ENCODE measurements at regions not wholly inside any gene's neighbourhood (a gene's known extent, or its start where the extent isn't known, plus 50 kb on each side); places are given as distances from the start of the nearest gene placed in this dataset.
"Not testable (repeated sequence)": the region's sequence is repeated elsewhere in the genome, so short reads cannot be mapped to it uniquely, and the experiment has no call there.

DNA sequence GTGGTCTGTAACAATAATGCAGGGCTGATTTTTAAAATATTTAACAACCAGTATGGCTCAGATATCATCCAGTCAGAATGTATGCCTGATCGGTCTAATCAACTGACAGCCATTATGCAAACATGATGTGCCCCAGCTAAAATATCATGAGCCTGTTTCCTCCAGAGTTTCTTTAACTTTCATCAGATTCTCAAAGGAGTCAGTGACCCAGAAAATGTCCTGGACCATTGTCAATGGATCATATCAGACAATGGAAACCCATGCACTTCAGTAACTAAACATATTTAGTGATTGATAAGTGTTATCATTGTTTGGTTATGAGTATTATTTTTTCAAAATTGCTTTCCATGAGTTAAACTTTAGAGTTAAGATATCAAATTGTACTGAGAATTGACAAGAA is 173.5 kb downstream of the LMBRD1 start:
- DNase-seq, result no peak

DNA sequence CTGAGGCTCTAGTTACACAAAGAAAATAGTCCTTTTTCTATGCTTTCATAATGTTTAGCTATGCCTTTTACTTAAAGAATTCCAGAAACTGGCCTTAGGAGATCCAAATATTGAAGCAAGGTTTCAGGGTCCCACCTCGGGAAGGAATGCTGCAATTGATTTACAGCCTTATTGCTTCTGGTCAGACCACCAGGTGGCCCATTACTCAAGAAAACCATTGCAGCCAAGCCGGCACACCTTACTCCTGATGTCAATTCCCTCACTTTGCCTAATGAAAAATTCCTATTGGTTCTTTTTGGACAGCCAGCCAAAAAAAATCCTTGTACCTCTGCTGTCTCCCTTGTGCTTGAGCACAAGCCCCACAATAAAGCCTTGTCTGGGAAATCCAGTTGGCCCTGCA is 173.9 kb downstream of the LMBRD1 start:
- DNase-seq, result no peak

- DNase-seq, result peak; percentile 53
Measured at GRCh38 chr6:69622230-69622629, 174.6 kb downstream of the LMBRD1 start.

GRCh38 chr6:69617163-69617562 is 179.6 kb downstream of the LMBRD1 start:
- DNase-seq, result no peak

GRCh38 chr6:69609836-69610472 is 186.9 kb downstream of the LMBRD1 start:
- no peak for DNase-seq

DNA sequence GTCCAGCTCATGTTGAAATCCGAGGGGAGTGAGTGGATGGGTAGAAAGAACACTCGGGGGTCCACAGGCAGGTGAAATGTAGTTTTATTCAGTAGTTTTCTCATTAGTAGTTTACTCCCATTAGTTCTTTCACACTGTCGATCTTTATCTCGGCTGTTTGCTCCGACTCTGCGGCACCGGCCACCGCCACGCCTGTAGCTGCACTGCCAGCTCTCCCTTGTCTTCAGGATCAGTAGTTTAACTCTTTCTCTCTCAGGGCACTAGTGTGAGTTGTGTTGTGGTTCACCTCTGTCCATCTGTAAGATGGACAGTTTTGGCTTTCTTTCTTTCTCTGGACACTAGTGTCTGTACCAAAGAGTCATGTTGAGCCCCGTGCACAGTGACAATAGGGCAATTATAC is 195.7 kb downstream of the LMBRD1 start:
- no peak for DNase-seq

- no peak for DNase-seq
Measured at GRCh38 chr6:69594405-69594804, 202.4 kb downstream of the LMBRD1 start.

DNA sequence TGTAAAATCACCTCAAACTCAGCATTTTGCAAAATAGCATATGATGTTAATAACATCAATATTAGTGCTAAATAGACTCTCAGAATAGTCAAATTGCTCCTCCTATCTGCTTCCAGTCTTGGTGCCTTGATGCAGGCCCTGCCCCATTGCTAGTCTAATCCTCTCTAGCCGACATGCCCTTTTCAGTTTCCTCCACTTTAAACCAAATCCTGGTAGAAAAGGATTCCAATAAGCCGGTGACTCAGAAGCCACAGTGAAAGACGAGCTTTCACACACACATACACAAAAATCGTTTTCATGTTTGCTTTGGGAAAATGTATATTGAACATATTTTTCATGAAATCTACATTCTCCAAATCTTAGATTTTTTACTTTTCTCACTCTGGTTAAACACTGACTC is 203.1 kb downstream of the LMBRD1 start:
- no peak for DNase-seq

DNA sequence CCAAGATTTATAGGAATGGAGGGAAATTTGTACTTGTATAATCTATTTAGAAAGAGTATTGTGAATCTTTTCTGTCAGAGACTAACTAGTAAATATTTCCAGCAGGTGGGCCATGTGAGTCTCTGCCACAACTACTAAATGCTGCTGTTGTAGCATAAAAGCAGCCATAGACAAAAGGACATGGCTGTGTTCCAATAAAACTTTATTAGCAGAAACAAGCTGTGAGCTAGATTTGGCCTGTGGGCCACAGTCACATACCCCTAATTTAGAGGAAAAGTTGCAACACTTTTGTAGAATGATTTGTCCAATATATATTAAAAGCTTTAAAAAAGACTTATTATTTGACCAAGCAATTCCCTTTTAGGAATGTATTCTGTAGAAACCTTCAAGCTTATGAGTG is 207.2 kb downstream of the LMBRD1 start:
- DNase-seq, result no peak

DNA sequence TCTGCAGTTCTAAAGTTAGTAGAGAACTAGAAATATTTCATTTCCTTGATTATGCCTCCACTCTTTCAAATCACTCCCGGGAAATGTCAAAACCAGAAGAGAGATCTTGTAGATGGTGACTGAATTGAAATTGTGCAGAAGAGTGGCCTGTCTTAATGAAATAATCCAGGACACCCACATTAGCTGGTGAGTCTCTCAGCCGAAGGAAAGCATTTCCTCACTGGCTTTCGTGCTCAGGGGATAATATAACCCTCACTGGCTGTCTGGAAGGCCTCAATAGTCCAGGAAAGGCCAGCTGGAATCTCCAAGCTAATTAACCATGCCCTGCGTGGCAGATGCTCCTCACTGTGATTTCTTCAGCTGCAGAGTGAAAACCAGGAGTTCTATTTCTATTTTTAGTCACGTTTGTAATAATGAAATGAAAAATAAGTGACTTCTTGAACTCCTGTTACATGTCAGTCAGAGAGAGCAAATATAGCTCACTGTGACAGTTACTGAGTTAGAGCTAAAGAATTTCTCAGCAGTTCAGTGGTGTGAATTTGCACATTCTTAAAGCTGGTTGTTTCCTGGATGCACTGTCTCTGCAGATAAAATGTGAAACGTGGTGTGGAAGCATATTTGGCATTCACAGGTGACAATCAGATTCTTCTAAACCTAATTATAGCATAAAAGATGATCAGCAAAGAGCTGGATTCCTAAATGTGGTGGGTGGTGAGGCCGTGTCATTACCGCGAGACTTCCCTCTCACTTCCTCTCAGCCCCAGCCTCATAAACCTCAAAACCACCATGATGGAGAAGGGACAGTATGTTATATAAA is 211.7 kb downstream of the LMBRD1 start:
- peak; percentile 36 for DNase-seq

DNA sequence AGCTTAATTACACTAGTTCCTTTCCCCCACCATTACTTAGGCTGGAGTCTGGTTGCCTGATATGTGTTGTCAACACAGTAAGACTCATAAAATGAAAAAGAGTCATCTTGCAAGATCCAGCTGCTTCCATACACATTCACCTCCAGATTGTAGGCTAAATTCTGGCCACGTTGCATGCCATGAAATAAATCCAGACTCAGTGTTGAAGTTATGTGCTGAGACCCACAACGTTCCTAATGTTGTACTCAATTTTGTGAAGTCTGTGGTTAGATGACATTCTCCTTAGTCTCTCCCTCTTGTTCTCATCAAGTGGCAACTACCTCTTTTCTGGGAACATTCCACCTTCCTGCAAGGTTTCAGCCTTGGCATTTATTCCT is 212.3 kb downstream of the LMBRD1 start:
- no peak for DNase-seq

DNA sequence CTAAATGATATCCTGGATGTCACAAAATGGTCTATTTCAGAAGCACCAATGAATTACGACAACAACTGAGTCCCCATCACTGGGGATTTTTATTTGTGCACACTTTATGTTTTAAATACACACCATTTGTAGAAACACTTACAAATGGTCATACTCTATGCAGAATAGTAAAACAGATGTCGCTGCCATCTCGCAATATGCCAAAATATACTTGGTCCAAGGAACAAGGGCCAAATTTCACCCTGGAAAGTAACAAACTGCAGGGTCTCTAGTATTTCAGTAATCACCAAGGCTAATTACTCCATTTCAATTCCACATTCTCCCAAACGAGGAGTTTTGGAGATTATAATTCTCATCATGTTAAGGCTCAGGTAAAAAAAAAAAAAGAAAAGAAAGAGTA is 215.2 kb downstream of the LMBRD1 start:
- DNase-seq, result no peak

GRCh38 chr6:69580706-69581105 is 216.1 kb downstream of the LMBRD1 start:
- DNase-seq, result peak; percentile 13

DNA sequence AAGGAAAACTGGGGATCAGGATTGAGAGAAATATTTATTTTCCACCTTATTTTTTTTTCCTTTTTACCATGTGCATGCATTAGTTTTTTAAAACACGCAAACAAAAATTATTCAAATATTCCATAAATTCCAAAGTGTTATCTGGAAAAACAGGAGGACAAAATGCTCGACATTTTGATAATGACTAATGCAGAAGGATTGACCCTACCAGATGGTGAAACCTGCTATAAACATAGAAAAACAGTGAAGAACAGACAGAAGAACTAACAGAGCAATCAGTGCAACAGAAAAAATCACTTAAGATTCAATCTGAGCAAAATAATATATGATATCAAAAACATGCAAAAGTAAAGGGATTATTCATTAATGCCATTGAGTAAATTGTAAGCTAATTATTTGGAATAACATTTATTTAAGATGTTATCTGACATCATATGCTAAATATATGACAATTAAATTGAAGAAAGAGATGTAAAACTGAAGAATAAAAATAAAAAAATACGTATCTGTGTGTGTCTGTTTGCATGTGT is 218.4 kb downstream of the LMBRD1 start:
- DNase-seq, result peak; percentile 22

GRCh38 chr6:69571234-69571633 is 225.6 kb downstream of the LMBRD1 start:
- no peak for DNase-seq

GRCh38 chr6:69570106-69570505 is 226.7 kb downstream of the LMBRD1 start:
- no peak for DNase-seq

GRCh38 chr6:69560597-69560996 is 236.2 kb downstream of the LMBRD1 start:
- DNase-seq, result not testable (repeated sequence)

- no peak for DNase-seq
Measured at GRCh38 chr6:69555088-69555638, 241.6 kb downstream of the LMBRD1 start.

GRCh38 chr6:69542494-69542893 is 254.3 kb downstream of the LMBRD1 start:
- DNase-seq, result no peak

GRCh38 chr6:69527921-69528476 is 268.8 kb downstream of the LMBRD1 start:
- DNase-seq, result no peak

DNA sequence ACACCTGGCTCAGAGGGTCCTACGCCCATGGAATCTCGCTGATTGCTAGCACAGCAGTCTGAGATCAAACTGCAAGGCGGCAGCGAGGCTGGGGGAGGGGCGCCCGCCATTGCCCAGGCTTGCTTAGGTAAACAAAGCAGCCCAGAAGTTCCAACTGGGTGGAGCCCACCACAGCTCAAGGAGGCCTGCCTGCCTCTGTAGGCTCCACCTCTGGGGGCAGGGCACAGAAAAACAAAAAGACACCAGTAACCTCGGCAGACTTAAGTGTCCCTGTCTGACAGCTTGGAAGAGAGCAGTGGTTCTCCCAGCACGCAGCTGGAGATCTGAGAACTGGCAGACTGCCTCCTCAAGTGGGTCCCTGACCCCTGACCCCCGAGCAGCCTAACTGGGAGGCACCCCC is 281.3 kb downstream of the LMBRD1 start:
- not testable (repeated sequence) for DNase-seq

- no peak for DNase-seq
Measured at GRCh38 chr6:69494595-69494994, 302.2 kb downstream of the LMBRD1 start.

GRCh38 chr6:69489970-69490369 is 306.8 kb downstream of the LMBRD1 start:
- no peak for DNase-seq

DNA sequence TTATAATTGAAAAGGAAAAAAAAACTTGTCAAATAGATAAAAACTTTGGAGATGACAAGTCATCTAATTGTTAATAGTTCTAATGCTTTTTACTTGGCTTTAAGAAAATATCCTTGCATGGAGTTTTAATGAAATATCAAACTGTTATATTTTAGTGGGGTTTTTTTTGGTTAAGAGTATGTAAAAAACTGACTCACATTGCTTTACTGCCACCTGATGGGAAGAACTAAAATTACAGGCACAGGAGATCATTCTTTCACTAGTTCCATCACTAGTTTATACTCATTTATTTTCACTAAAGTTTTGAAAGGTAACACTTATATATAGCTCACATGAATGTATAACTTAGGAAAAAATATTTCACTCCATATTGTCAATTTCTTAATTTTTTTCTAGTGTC is 309.1 kb downstream of the LMBRD1 start:
- DNase-seq, result no peak
